ENCODE measurements at regions not wholly inside any gene's neighbourhood (a gene's known extent, or its start where the extent isn't known, plus 50 kb on each side); places are given as distances from the start of the nearest gene placed in this dataset.

- DNase-seq (ENCODE audit: low spot score), result no peak
These were observed 87.0 kb upstream of the IGF1R start for GRCh38 chr15:98561169-98561941.

- no peak for DNase-seq (ENCODE audit: low spot score)
These were observed 85.9 kb upstream of the IGF1R start for GRCh38 chr15:98562331-98562937.

GRCh38 chr15:98565566-98565965 lies 82.8 kb upstream of the IGF1R start:
- no peak for DNase-seq (ENCODE audit: low spot score)

GRCh38 chr15:98567951-98568350 lies 80.4 kb upstream of the IGF1R start:
- no peak for DNase-seq (ENCODE audit: low spot score)

GRCh38 chr15:98568382-98569017 lies 79.8 kb upstream of the IGF1R start:
- no peak for DNase-seq (ENCODE audit: low spot score)

GRCh38 chr15:98570119-98570518 lies 78.2 kb upstream of the IGF1R start:
- DNase-seq (ENCODE audit: low spot score), result no peak

GRCh38 chr15:98580572-98580971 lies 67.8 kb upstream of the IGF1R start:
- DNase-seq (ENCODE audit: low spot score), result no peak

- DNase-seq (ENCODE audit: low spot score), result no peak
These were observed 66.6 kb upstream of the IGF1R start for GRCh38 chr15:98581715-98582114.

- no peak for DNase-seq (ENCODE audit: low spot score)
These were observed 65.3 kb upstream of the IGF1R start for GRCh38 chr15:98582900-98583554.

GRCh38 chr15:98583771-98584430 lies 64.4 kb upstream of the IGF1R start:
- no peak for DNase-seq (ENCODE audit: low spot score)

GRCh38 chr15:98586066-98586465 lies 62.3 kb upstream of the IGF1R start:
- no peak for DNase-seq (ENCODE audit: low spot score)

GRCh38 chr15:98592136-98592535 lies 56.2 kb upstream of the IGF1R start:
- no peak for DNase-seq (ENCODE audit: low spot score)

GRCh38 chr15:98596131-98596530 lies 52.2 kb upstream of the IGF1R start:
- no peak for DNase-seq (ENCODE audit: low spot score)

- DNase-seq (ENCODE audit: low spot score), result no peak
These were observed 51.4 kb upstream of the IGF1R start for GRCh38 chr15:98596885-98597392.

GRCh38 chr15:98597666-98598065 lies 50.7 kb upstream of the IGF1R start:
- peak; percentile 22 for DNase-seq (ENCODE audit: low spot score)
